ENCODE measurements at regions not wholly inside any gene's neighbourhood (a gene's known extent, or its start where the extent isn't known, plus 50 kb on each side); places are given as distances from the start of the nearest gene placed in this dataset.

DNA sequence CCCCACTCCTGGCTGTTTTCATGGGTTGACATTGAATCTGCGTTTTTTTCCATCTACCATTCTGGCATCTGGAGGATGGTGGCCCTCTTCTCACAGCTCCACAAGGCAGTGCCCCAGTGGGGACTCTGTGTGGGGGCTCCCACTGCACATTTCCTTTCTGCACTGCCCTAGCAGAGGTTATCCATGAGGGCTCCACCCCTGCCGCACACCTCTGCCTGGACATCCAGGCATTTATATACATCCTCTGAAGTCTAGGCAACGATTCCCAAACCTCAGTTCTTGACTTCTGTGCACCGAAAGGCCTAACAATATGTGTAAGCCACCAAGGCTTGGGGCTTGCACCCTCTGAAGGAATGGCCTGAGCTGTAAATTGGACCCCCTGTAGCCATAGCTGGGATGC is 147.9 kb upstream of the FMN2 start:
- H3K36me3 ChIP-seq (replicated peaks) = no peaks in the 10 kb centered on the region
- no peaks in the 10 kb centered on the region for H3K27me3 ChIP-seq (ENCODE audit: low read depth)
- no peaks in the 10 kb centered on the region for H3K9me3 ChIP-seq
- in situ Hi-C loops (cut with MboI; ENCODE audit: low sequenced_read_pairs) = no loop called here
- no peak overlapping the region for H3K4me3 ChIP-seq
- no peaks in the 10 kb centered on the region for H3K4me1 ChIP-seq
- DNase-seq (ENCODE audit: low spot score in 2 of 2) = no peak

DNA sequence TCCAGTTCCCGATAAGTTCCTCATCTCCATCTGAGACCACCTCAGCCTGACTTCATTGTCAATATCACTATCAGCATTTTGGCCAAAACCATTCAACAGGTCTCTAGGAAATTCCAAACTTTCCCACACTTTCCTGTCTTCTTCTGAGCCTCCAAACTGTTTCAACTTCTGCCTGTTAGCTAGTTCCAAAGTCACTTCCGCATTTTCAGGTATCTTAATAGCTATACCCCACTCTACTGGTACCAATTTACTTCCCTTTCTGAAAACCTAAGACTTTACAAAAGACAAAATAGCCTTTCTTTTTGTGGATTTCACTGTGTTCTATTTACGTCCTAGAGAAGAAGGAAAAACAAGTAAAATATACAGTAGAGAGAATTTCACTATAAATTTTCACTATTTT is 147.0 kb upstream of the FMN2 start:
- Histone ChIP-seq H3K36me3 (replicated peaks) (no peaks in the 10 kb centered on the region), H3K27me3 (ENCODE audit: low read depth) (no peaks in the 10 kb centered on the region), H3K9me3 (no peaks in the 10 kb centered on the region), H3K4me3 (no peak overlapping the region), H3K4me1 (no peaks in the 10 kb centered on the region)
- in situ Hi-C loops (cut with MboI; ENCODE audit: low sequenced_read_pairs) = no loop called here
- DNase-seq (ENCODE audit: low spot score in 2 of 2) = no peak

DNA sequence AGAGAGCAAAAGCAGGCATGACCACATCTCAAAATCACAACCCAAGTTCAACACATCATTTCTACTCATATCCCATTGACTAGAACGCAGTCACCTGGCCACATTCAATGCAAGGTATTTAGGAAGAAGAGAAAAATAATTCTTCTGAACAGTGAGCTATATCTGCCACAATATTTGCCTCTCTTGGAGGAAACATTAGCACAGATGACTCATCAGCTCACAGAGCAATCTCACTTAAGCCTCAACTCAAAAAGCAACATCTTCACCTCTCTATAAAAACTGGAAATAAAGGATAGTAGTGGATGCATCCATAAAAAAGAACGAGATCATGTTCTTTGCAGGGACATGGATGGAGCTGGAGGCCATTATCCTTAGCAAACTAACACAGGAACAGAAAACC is 143.9 kb upstream of the FMN2 start:
- Histone ChIP-seq H3K36me3 (replicated peaks) (no peaks in the 10 kb centered on the region), H3K4me3 (no peak overlapping the region), H3K27me3 (ENCODE audit: low read depth) (no peaks in the 10 kb centered on the region), H3K4me1 (no peaks in the 10 kb centered on the region), H3K9me3 (no peaks in the 10 kb centered on the region)
- in situ Hi-C loops (cut with MboI; ENCODE audit: low sequenced_read_pairs) = no loop called here
- no peak for DNase-seq (ENCODE audit: low spot score in 2 of 2)

DNA sequence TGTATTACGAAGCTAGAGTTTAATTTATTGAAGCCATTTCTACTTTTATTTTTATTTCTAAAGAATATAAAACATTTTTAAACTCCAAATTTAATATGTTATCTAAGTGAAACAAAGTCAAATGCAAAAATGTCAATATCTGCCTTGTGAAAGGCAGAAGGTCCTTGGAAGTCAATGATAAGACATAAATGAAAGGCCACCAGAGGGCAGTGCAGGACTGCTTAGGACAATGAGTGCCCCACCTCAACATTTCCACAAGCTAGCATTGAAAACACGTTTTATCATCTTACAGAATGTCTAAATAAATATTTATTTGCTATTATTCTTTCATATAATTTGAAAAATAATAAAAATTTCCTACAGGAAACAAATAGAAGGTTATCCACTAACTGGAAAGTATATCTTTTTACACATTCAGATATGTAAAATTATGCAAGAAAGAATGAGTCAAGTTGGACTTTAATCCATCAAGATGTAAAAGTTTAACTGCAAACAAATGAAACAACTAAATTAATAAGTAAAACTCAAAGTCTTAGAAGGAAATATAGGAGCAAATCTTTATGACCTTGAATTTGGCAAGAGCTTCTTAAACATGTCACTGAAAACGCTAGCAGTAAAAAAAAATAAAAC is 140.1 kb upstream of the FMN2 start:
- Histone ChIP-seq H3K9me3 (no peaks in the 10 kb centered on the region), H3K36me3 (replicated peaks) (no peaks in the 10 kb centered on the region), H3K4me1 (no peaks in the 10 kb centered on the region), H3K27me3 (ENCODE audit: low read depth) (no peaks in the 10 kb centered on the region), H3K4me3 (no peak overlapping the region)
- in situ Hi-C loops (cut with MboI; ENCODE audit: low sequenced_read_pairs) = no loop called here
- peak; percentile 58 to 83 for DNase-seq (ENCODE audit: low spot score in 2 of 2)

DNA sequence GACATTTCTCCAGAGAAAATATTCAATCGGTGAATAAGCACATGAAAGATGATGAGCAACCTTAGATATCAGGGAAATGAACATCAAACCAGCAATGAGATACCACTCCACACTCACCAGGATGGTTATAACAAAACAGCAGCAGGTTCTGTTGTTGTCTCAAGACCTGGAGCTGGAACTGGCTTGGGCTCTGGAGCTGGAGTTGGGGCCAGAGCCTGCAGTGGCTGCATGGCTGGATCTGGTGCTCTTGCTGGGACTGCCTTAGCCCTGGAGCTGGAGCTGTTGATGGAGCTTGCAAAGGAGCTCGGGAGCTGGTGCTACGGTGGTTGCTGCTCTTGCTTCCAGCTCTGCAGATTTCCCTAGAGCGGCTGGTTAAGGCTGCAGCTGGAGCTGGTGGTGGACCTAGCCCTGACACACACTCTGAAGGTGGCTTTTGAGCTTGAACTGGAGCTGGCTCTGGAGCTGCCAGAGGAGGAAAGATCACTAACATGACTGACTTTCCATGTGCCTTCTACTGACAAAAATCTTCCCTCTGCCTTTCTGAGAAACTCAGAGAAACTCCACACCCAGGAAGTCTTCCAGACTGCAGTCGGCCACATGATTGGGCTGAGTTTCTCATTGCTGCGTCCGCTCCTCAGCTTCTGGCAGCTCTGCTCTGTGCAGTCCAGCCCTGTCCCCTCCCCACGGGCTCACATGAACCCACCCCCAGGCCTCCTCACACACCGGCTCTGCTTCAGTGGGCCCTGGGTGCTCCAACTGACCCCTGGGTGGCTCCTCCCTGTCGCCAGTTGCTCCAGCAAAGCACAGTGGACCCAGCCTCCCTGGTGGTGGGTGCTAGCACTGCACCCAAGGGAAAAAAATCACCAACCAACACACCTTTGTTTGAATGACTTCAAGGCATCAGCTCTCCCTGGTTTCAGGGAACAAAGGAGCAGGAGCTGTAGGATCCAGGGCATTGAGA is 139.1 kb upstream of the FMN2 start:
- H3K4me3 ChIP-seq = no peak overlapping the region
- H3K9me3 ChIP-seq = no peaks in the 10 kb centered on the region
- no peaks in the 10 kb centered on the region for H3K27me3 ChIP-seq (ENCODE audit: low read depth)
- peak in 1 of 2 experiments; percentile 65 for DNase-seq (ENCODE audit: low spot score in 2 of 2)
- in situ Hi-C loops (cut with MboI; ENCODE audit: low sequenced_read_pairs) = no loop called here
- H3K4me1 ChIP-seq = no peaks in the 10 kb centered on the region
- H3K36me3 ChIP-seq (replicated peaks) = no peaks in the 10 kb centered on the region

DNA sequence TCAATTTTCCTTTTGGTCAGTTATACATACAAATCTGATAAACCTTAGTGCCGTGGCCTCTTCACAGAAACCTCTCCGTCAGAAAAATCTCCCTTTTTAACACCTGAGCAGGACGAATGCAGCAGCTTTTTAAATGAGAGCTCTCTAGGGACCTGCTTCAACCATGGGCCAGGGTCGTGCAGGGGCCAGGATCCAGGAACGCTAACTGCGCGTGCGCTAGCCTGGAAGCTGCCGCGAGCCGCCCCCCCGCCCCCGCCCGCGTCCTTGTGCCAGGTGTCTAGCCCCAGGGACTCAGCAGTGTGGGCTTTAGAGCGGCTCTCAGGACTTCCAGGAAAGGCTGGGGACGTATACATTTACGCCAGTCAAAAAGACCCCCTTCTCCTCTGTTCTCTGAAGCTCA is 136.8 kb upstream of the FMN2 start:
- Histone ChIP-seq H3K36me3 (replicated peaks) (no peaks in the 10 kb centered on the region), H3K4me3 (no peak overlapping the region), H3K27me3 (ENCODE audit: low read depth) (peaks cover 4% of the 10 kb centered on the region; the same call in 1 of the 2 replicates), H3K9me3 (no peaks in the 10 kb centered on the region), H3K4me1 (no peaks in the 10 kb centered on the region)
- in situ Hi-C loops (cut with MboI; ENCODE audit: low sequenced_read_pairs) = no loop called here
- no peak for DNase-seq (ENCODE audit: low spot score in 2 of 2)

DNA sequence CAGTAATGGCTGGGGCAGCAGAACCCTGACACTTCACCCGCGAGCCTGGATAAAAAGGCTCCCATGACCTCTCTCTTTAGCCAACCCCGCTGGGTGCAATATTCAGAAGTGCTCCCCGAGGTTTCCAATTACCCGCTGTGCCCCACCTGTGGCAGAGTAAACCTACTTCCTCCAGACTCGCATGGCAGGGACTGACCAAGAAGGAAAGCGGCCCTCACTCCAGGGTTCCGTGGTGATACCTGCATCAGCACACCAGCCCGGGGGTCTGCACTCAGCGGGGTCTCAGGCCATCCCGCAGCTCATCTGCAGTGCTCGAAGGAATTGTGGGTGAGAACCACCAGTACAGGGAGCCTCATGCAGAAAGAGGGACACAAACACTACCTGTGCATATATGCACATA is 136.3 kb upstream of the FMN2 start:
- in situ Hi-C loops (cut with MboI; ENCODE audit: low sequenced_read_pairs) = no loop called here
- Histone ChIP-seq H3K9me3 (no peaks in the 10 kb centered on the region), H3K36me3 (replicated peaks) (no peaks in the 10 kb centered on the region), H3K4me3 (no peak overlapping the region), H3K27me3 (ENCODE audit: low read depth) (peaks cover 4% of the 10 kb centered on the region; the same call in 1 of the 2 replicates), H3K4me1 (no peaks in the 10 kb centered on the region)
- no peak for DNase-seq (ENCODE audit: low spot score in 2 of 2)

DNA sequence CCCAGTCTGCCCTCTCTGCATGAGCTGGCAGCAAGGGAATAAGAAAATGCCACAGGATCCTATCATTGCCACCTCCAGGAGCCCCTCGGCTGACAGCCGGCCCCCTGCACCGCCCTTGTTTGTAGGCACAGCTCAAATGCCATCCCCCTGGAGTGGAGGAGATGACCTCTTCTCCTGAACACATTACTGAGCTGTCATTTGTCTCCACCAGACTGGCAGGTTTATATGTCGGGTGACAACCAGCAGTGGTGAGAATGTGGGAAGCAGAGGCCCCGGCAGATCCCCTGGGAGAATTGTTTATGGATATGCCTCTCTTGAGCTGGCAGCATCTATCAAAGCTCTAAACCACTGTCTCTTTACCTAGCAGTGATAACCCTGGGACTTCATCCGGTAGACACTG is 135.4 kb upstream of the FMN2 start:
- H3K27me3 ChIP-seq (ENCODE audit: low read depth) = peaks cover 4% of the 10 kb centered on the region; the same call in 1 of the 2 replicates
- no peaks in the 10 kb centered on the region for H3K36me3 ChIP-seq (replicated peaks)
- DNase-seq (ENCODE audit: low spot score in 2 of 2) = no peak
- H3K9me3 ChIP-seq = no peaks in the 10 kb centered on the region
- in situ Hi-C loops (cut with MboI; ENCODE audit: low sequenced_read_pairs) = no loop called here
- no peaks in the 10 kb centered on the region for H3K4me1 ChIP-seq
- H3K4me3 ChIP-seq = no peak overlapping the region

DNA sequence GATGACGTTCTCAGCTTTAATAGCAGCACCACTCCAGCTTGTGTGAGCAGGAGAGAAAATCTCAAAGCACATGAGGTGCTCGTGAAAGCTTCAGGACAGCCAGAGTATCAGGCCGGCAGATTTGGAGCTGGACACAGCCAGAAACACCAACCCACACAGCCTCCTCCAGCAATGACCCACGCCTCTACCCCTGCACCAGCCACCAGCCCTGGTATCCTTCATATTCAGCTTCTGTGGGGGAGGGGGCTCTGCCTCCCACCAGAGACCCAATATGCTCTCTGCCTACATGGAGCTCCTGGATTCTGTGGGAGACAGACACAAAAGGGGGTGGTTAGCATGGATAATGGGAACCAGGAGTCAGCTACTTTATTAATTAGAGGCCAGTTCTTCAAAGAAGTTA is 133.6 kb upstream of the FMN2 start:
- in situ Hi-C loops (cut with MboI; ENCODE audit: low sequenced_read_pairs) = no loop called here
- DNase-seq (ENCODE audit: low spot score in 2 of 2) = no peak
- no peaks in the 10 kb centered on the region for H3K36me3 ChIP-seq (replicated peaks)
- no peaks in the 10 kb centered on the region for H3K4me1 ChIP-seq
- H3K4me3 ChIP-seq = no peak overlapping the region
- peaks cover 4% of the 10 kb centered on the region; the same call in 1 of the 2 replicates for H3K27me3 ChIP-seq (ENCODE audit: low read depth)
- no peaks in the 10 kb centered on the region for H3K9me3 ChIP-seq

DNA sequence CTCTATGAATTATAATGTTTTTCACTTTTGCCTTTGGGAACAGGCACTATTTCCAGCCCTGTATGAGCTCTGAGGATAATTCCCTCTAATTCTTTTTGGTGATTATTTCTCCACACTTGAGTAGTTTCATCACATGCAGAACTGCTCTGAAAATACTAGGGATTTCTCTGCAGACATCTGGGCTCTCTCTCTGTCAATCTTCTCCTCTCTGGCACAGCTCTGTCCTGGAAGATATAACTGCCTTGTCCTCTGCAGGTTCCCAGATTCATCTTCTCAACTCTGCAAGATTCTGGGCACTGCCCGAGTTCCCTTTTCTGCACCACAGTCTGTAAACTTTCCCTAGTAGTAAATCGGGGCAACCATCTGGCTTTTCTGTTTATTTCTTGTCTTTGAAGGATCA is 131.3 kb upstream of the FMN2 start:
- Histone ChIP-seq H3K4me1 (no peaks in the 10 kb centered on the region), H3K27me3 (ENCODE audit: low read depth) (peaks cover 4% of the 10 kb centered on the region; the same call in 1 of the 2 replicates), H3K9me3 (no peaks in the 10 kb centered on the region), H3K36me3 (replicated peaks) (no peaks in the 10 kb centered on the region), H3K4me3 (no peak overlapping the region)
- no peak for DNase-seq (ENCODE audit: low spot score in 2 of 2)
- in situ Hi-C loops (cut with MboI; ENCODE audit: low sequenced_read_pairs) = no loop called here

DNA sequence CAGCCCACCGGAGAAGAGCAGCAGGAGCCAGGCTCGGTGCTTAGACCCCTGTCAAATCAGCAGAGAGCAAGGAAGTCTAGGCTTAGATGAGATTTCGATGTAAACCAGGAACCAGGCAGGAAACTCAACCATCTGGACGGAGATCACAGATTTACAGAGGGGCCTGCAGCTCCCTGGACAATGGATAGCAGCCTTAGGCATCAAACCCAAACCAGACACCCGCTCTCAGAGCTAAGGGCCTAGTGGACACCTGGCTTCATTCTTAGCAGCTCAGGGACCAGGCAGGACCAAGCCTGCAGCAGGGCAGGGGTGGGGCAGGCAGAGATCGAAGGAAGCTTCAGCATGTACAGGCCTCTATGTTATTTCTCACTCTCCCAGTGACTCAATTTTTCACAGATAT is 127.8 kb upstream of the FMN2 start:
- no peak for DNase-seq (ENCODE audit: low spot score in 2 of 2)
- Histone ChIP-seq H3K36me3 (replicated peaks) (no peaks in the 10 kb centered on the region), H3K27me3 (ENCODE audit: low read depth) (peaks cover 4% of the 10 kb centered on the region; the same call in 1 of the 2 replicates), H3K4me3 (no peak overlapping the region), H3K4me1 (no peaks in the 10 kb centered on the region), H3K9me3 (no peaks in the 10 kb centered on the region)
- in situ Hi-C loops (cut with MboI; ENCODE audit: low sequenced_read_pairs) = no loop called here

DNA sequence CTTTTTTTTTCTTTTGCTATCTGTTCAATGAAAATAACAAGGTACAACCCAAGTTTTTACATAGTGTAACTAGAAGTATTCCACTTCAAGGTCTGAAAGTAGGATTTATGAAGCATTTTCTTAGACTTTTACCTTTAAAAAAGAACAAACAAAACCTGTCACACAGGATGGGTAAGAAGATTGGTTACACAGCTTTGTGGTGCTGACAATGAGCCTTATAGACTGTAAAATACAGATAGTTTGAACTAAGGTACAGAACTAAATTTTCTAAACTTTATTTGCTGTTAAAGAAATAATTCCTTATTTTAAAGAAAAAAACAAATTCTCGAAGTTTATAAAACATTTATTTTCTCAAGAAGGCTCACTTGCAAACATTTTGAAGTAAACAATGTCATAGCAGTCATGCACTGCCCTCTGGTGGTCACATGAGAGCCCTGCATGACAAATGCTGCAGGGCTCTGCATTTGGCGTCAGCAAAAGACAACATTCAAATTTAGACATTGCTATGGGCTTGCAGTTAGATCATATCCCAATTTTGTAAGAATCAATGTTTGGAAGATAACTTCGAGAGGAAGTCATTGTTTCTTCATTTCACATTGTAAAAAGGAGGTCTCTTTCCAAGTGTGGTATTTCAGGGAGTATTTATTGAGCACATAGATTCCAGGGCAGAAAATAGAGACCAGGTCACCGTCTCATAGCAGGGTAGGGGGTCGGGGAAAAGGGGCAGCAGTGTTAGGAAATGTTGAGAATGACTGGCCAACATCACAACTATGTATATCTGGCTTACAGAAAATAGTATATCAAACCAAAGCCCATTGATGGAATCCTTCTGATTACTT is 115.3 kb upstream of the FMN2 start:
- in situ Hi-C loops (cut with MboI; ENCODE audit: low sequenced_read_pairs) = no loop called here
- H3K9me3 ChIP-seq = no peaks in the 10 kb centered on the region; the same call in 1 of the 2 replicates
- peak; percentile 34 to 65 for DNase-seq (ENCODE audit: low spot score in 2 of 2)
- no peak overlapping the region for H3K4me3 ChIP-seq
- no peaks in the 10 kb centered on the region for H3K4me1 ChIP-seq
- no peaks in the 10 kb centered on the region for H3K36me3 ChIP-seq (replicated peaks)
- H3K27me3 ChIP-seq (ENCODE audit: low read depth) = no peaks in the 10 kb centered on the region

DNA sequence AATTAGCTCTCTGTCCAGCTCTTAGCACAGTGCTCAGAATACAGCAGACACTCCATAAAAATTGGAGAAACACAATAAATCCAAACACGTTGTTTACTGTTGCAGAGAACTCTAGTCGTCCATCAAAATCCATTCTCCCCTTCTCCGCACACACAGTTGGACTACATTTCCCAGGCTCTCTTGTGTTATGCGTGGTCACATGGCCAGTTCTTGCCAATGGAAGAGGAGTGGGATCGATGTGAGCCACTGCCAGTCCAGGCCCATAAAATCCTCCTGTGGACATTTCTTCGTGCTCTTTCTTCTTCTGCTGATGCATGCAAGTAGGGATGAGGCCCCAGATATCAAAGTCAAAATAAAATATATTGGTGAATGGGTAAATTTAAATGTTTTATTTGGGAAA is 114.3 kb upstream of the FMN2 start:
- no peaks in the 10 kb centered on the region; the same call in 1 of the 2 replicates for H3K9me3 ChIP-seq
- H3K27me3 ChIP-seq (ENCODE audit: low read depth) = no peaks in the 10 kb centered on the region
- H3K36me3 ChIP-seq (replicated peaks) = no peaks in the 10 kb centered on the region
- H3K4me3 ChIP-seq = no peak overlapping the region
- no peak for DNase-seq (ENCODE audit: low spot score in 2 of 2)
- H3K4me1 ChIP-seq = no peaks in the 10 kb centered on the region
- in situ Hi-C loops (cut with MboI; ENCODE audit: low sequenced_read_pairs) = no loop called here
